GM18517 (cell line): ENCODE measurements at regions not wholly inside any gene's neighbourhood (a gene's known extent, or its start where the extent isn't known, plus 50 kb on each side); places are given as distances from the start of the nearest gene placed in this dataset.

Experiments used
- ATAC-seq: cut with Tn5 transposase; IDR thresholded peaks from one replicate; pipeline ENCODE4 v1.9.1; 2021; ENCODE audit warnings: mild to moderate bottlenecking, moderate library complexity; ENCODE audit not compliant: unreplicated experiment

GRCh38 chr2:177340158-177340557 lies 52.4 kb upstream of the AGPS start:
- no peak for ATAC-seq

GRCh38 chr2:177342736-177343135 lies 49.8 kb upstream of the AGPS start:
- no peak for ATAC-seq
